Activated B cell treated with CpG ODN at 0.5 μM for 24 hours (primary cell): ENCODE measurements at regions not wholly inside any gene's neighbourhood (a gene's known extent, or its start where the extent isn't known, plus 50 kb on each side); places are given as distances from the start of the nearest gene placed in this dataset.

ENCODE experiments used
- ATAC-seq: fragments of 200-7000 bp; cut with Tn5 transposase; one replicate; pipeline ENCODE4 v1.10.0; 2021; ENCODE audit warnings: low read depth, mild to moderate bottlenecking, moderate library complexity
- CTCF ChIA-PET: fragments of 350-600 bp; sonication (Branson Sonifier 250); formaldehyde crosslinking; loops from one replicate; lab custom pipeline; 2021; ENCODE audit warnings: antibody characterized with exemption; lab: Charles Lee
- POLR2A ChIA-PET: fragments of 350-600 bp; sonication (Branson Sonifier 250); formaldehyde crosslinking; loops from one replicate; lab custom pipeline; 2021; ENCODE audit warnings: antibody characterized with exemption; lab: Charles Lee
- DNase-seq: peaks from one replicate; pipeline ENCODE4 v3.0.0; 2022
- H3K27ac Mint-ChIP-seq: one replicate; pipeline ENCODE4 v1.8.0; 2020; ENCODE audit warnings: mixed read lengths
- H3K27me3 Mint-ChIP-seq: one replicate; pipeline ENCODE4 v1.8.0; 2021; ENCODE audit warnings: mixed read lengths
- H3K36me3 Mint-ChIP-seq: one replicate; pipeline ENCODE4 v1.8.0; 2021; ENCODE audit warnings: low read depth, mixed read lengths
- H3K4me1 Mint-ChIP-seq: one replicate; pipeline ENCODE4 v1.8.0; 2021; ENCODE audit warnings: mixed read lengths
- H3K4me3 Mint-ChIP-seq: one replicate; pipeline ENCODE4 v1.8.0; 2020; ENCODE audit warnings: mild to moderate bottlenecking, mixed read lengths
- H3K9me3 Mint-ChIP-seq: one replicate; pipeline ENCODE4 v1.8.0; 2020; ENCODE audit warnings: mixed read lengths
- intact Hi-C: fragments of 100-400 bp; cut with micrococcal nuclease; formaldehyde crosslinking; loops from one replicate; pipeline ENCODE4 v1.15.1; 2024
- TF ChIP-seq, protein P1 (sequence below): fragments of 200-600 bp; IDR thresholded peaks from one replicate; pipeline ENCODE4 v1.8.0; 2022; ENCODE audit warnings: antibody characterized with exemption, mild to moderate bottlenecking

DNA sequence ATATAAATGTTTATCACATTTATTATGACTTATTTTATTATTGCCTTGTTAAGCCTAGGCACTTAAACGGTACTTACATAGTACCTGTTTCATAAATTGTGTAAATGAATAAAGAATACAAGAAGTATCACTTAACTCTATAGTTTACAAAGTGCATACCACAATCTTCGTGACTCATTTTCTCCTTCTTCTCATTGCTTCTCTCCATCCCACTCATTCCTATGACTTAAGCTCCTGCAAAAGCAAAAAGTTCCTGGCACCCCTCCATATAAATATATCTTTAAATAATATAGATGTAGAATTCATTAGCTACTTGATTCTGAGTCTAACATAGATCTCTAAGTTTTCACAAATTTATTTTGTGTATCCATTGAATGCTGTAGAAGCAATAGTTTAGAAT lies 1382.0 kb upstream of the CELF2 start:
- ATAC-seq (no peak), DNase-seq (no peak)
- H3K4me1 Mint-ChIP-seq = no peaks in the 10 kb centered on the region
- CTCF ChIA-PET = no interaction called here
- no peak overlapping the region for H3K27ac Mint-ChIP-seq
- H3K36me3 Mint-ChIP-seq = no peaks in the 10 kb centered on the region
- intact Hi-C loops = no loop called here
- H3K4me3 Mint-ChIP-seq = no peak overlapping the region
- POLR2A ChIA-PET = no interaction called here
- no peaks in the 10 kb centered on the region for H3K27me3 Mint-ChIP-seq
- H3K9me3 Mint-ChIP-seq = no peaks in the 10 kb centered on the region
- TF ChIP-seq, protein P1, sequence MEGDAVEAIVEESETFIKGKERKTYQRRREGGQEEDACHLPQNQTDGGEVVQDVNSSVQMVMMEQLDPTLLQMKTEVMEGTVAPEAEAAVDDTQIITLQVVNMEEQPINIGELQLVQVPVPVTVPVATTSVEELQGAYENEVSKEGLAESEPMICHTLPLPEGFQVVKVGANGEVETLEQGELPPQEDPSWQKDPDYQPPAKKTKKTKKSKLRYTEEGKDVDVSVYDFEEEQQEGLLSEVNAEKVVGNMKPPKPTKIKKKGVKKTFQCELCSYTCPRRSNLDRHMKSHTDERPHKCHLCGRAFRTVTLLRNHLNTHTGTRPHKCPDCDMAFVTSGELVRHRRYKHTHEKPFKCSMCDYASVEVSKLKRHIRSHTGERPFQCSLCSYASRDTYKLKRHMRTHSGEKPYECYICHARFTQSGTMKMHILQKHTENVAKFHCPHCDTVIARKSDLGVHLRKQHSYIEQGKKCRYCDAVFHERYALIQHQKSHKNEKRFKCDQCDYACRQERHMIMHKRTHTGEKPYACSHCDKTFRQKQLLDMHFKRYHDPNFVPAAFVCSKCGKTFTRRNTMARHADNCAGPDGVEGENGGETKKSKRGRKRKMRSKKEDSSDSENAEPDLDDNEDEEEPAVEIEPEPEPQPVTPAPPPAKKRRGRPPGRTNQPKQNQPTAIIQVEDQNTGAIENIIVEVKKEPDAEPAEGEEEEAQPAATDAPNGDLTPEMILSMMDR = no peak

DNA sequence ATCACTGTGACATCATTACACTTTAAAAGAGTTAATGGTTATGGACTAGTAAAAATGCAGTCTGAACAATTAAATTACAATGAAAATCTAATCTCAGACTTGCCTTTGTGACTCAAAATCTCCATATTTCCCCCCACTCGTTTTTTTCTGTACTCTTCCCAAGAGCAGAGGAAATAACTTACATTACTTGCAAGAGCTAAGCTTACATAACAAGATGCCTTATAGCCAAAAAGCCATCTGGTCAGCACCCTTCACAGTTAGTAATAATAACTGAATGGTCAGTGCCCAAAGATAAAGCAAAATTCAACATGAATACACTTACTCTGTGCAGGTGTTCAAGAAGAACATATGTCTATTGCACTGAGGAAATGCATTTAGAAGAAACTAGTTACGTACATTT lies 1381.5 kb upstream of the CELF2 start:
- no peaks in the 10 kb centered on the region for H3K36me3 Mint-ChIP-seq
- intact Hi-C loops = no loop called here
- ChIA-PET POLR2A (no interaction called here), CTCF (no interaction called here)
- TF ChIP-seq, protein P1 = no peak
- no peaks in the 10 kb centered on the region for H3K27me3 Mint-ChIP-seq
- no peak overlapping the region for H3K27ac Mint-ChIP-seq
- ATAC-seq (no peak), DNase-seq (no peak)
- no peaks in the 10 kb centered on the region for H3K4me1 Mint-ChIP-seq
- no peak overlapping the region for H3K4me3 Mint-ChIP-seq
- H3K9me3 Mint-ChIP-seq = no peaks in the 10 kb centered on the region

DNA sequence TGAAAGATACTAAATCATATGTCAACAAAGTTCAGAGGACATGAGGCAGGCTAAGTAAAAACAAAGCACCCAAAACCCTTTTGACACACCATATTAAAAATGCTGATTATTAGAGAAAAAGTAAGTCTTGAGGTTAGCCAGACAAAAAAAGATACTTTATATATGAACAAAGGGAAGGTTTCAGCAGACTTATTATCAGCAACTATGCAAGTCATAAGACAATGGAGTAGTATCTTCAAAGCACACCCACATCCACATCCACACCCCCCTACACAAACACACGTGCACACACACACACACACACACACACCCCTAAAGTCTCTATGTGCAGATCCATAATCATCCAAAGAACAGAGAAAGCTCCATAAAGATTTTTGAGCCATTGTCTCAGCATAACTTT lies 1373.9 kb upstream of the CELF2 start:
- H3K4me1 Mint-ChIP-seq = no peaks in the 10 kb centered on the region
- ChIA-PET POLR2A (no interaction called here), CTCF (no interaction called here)
- no peaks in the 10 kb centered on the region for H3K27me3 Mint-ChIP-seq
- no peak for DNase-seq
- no peak overlapping the region for H3K4me3 Mint-ChIP-seq
- H3K36me3 Mint-ChIP-seq = no peaks in the 10 kb centered on the region
- no peak for ATAC-seq
- intact Hi-C loops = no loop called here
- TF ChIP-seq, protein P1 = no peak
- H3K9me3 Mint-ChIP-seq = peaks cover 17% of the 10 kb centered on the region
- no peak overlapping the region for H3K27ac Mint-ChIP-seq

DNA sequence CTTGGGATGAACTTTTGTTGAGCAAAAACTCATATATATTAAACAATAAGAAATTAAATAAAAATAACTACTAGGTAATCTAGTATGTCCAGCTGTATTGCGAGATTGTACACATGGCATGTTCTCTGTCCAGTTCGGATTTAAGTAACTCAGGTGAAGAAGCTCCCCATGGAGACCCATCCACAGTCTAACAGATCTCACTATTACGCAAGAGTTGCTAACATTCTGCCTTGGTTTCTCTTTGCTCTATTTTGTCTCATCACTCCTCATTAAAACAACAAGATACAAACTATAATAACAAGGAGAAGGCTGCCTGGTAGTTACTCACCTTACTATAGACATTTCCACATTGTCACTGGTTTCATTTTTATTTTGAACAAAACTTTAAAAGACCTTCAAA lies 1372.3 kb upstream of the CELF2 start:
- POLR2A ChIA-PET = no interaction called here
- no peaks in the 10 kb centered on the region for H3K27me3 Mint-ChIP-seq
- peaks cover 17% of the 10 kb centered on the region for H3K9me3 Mint-ChIP-seq
- H3K4me1 Mint-ChIP-seq = no peaks in the 10 kb centered on the region
- no peak overlapping the region for H3K27ac Mint-ChIP-seq
- ATAC-seq (no peak), DNase-seq (no peak)
- CTCF ChIA-PET = no interaction called here
- no peaks in the 10 kb centered on the region for H3K36me3 Mint-ChIP-seq
- no peak overlapping the region for H3K4me3 Mint-ChIP-seq
- intact Hi-C loops = no loop called here
- TF ChIP-seq, protein P1 = no peak

DNA sequence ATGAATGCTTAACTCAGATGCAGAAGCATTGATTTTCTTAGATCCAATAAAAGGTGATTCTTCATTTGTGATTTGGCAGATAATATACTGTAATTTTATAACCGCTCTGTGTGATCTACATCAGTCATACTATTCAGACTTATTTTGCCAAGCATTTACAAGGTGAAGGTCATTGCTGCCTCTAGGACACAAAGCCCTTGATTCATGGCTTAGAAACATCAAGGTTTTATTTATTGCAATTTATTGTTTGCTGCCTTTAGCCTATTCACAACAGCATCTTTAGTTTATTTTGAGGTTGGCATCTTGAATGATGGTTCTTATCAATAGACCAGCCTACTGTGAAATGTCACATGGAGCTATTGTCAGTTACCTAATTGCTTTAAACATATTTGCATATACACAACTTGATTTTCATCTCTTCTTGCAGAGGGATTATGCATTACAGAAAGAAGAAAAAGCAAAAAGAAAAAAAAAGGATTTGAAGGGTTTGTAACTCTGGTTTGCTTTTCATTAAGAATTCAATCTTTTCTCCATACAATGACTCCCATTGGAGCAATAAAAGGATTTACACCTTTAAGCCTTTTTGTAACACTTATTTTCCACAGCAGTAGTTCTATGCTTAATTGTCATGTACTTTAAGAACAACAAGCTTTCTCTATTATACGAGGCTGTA lies 1371.6 kb upstream of the CELF2 start:
- Mint-ChIP-seq H3K27ac (no peak overlapping the region), H3K27me3 (no peaks in the 10 kb centered on the region), H3K4me3 (no peak overlapping the region), H3K36me3 (no peaks in the 10 kb centered on the region), H3K9me3 (peaks cover 17% of the 10 kb centered on the region), H3K4me1 (no peaks in the 10 kb centered on the region)
- ATAC-seq (no peak), DNase-seq (no peak)
- ChIA-PET CTCF (no interaction called here), POLR2A (no interaction called here)
- TF ChIP-seq, protein P1 = no peak
- intact Hi-C loops = no loop called here
